Breast epithelium (tissue), 4 donors: ENCODE measurements at regions not wholly inside any gene's neighbourhood (a gene's known extent, or its start where the extent isn't known, plus 50 kb on each side); places are given as distances from the start of the nearest gene placed in this dataset.

Experiments used
- DNase-seq, 2 donors: peaks; one replicate each; pipeline ENCODE4 v3.0.0-alpha.2; 2019; ENCODE audit warnings: low spot score in 2 of 2
- H3K27ac ChIP-seq, 2 donors: fragments of 200-600 bp; sonication (generic) in 1 of 2; one replicate each; pipeline ENCODE4 v1.5.1; 2016 to 2019; ENCODE audit warnings: mild to moderate bottlenecking in 1 of 2
- H3K27me3 ChIP-seq, 2 donors: fragments of 200-600 bp; sonication (generic) in 1 of 2; one replicate each; pipeline versions ENCODE4 v1.5.1 to v1.6.0; 2017 to 2019; ENCODE audit warnings: control low read depth in 1 of 2, mild to moderate bottlenecking in 1 of 2
- H3K36me3 ChIP-seq: fragments of 200-600 bp; one replicate; pipeline ENCODE4 v1.5.1; 2019
- H3K4me1 ChIP-seq, 2 donors: fragments of 200-600 bp; sonication (generic); one replicate each; pipeline ENCODE4 v1.5.1; 2016 to 2019; ENCODE audit warnings: control low read depth in 1 of 2
- H3K4me3 ChIP-seq, 3 donors: fragments of 200-600 bp; sonication (generic); 1 replicate in 2 of 3; 2 replicates in 1 of 3; pipeline ENCODE4 v1.5.1; 2016 to 2019; ENCODE audit warnings: mild to moderate bottlenecking in 3 of 3, moderate library complexity in 2 of 3
- H3K9me3 ChIP-seq, 2 donors: fragments of 200-600 bp; sonication (generic) in 1 of 2; one replicate each; pipeline ENCODE4 v1.5.1; 2016 to 2019; ENCODE audit warnings: control low read depth in 1 of 2
- CTCF ChIP-seq, 3 donors: fragments of 450-650 bp; IDR thresholded peaks; one replicate each; pipeline ENCODE4 v1.5.1; 2016 to 2017; ENCODE audit warnings: antibody characterized with exemption in 3 of 3, mild to moderate bottlenecking in 3 of 3, moderate library complexity in 3 of 3
- POLR2A ChIP-seq: fragments of 450-650 bp; IDR thresholded peaks from one replicate; pipeline ENCODE4 v1.6.1; 2016; ENCODE audit warnings: antibody characterized with exemption, mild to moderate bottlenecking, moderate library complexity
- POLR2AphosphoS5 ChIP-seq, 3 donors: sonication (generic); formaldehyde crosslinking; IDR thresholded peaks; one replicate each; pipeline ENCODE4 v1.6.1; 2017; ENCODE audit warnings: antibody characterized with exemption in 3 of 3
- intact Hi-C: fragments of 100-400 bp; cut with DNase I; formaldehyde crosslinking; loops from one replicate; pipeline ENCODE4 v1.15.1; 2023; ENCODE audit warnings: low total_unique reads

DNA sequence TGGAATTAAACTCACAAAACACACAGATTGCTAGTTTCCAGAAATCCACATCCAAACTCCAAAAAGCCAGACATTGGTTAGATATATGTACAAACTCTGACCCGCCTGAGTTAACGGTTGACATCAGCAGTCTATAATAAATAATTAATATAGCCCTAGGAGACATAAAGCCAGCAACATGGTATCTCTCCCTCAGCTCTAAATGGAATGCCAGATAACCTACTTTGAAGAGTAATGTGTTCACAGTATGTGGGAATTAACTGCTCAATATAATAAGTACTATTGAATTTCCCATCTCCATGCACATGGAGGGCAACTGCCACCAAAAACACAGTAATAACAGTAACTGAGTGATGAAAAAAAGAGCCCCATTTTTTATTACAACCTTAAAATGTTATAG, 383.2 kb downstream of the CD83 start:
- TF ChIP-seq CTCF (IDR thresholded peaks at IDR 0.05) (no peak), POLR2AphosphoS5 (IDR thresholded peaks at IDR 0.05) (no peak), POLR2A (no peak)
- Histone ChIP-seq H3K9me3 (no peaks in the 10 kb centered on the region), H3K27me3 (no peaks in the 10 kb centered on the region), H3K4me3 (no peak overlapping the region), H3K4me1 (no peaks in the 10 kb centered on the region), H3K27ac (no peak overlapping the region), H3K36me3 (no peaks in the 10 kb centered on the region)
- no peak for DNase-seq
- intact Hi-C loops, result no loop called here

DNA sequence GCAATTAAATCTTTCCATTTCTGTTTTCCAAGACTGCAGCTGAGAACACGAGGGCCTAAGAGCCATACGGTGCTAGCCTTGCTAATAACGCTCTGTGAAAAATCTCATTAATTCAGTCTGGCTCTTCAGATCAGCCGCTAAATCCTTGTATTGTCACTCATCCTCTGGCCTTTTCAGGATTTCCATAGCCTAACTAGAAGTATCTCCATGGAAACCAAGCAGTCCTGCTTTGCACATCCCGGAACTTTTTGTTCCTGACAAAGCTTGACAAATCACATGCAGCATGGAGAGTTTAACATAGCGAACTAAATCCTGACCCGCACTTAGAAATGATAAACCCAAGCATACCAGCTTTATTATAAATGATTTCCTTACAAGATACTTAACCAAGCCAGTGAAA, 383.7 kb downstream of the CD83 start:
- DNase-seq, result no peak
- TF ChIP-seq POLR2AphosphoS5 (IDR thresholded peaks at IDR 0.05), result no peak
- no peak for TF ChIP-seq CTCF (IDR thresholded peaks at IDR 0.05)
- TF ChIP-seq POLR2A, result no peak
- Histone ChIP-seq H3K4me3 (no peak overlapping the region), H3K9me3 (no peaks in the 10 kb centered on the region), H3K36me3 (no peaks in the 10 kb centered on the region), H3K4me1 (no peaks in the 10 kb centered on the region), H3K27ac (no peak overlapping the region), H3K27me3 (no peaks in the 10 kb centered on the region)
- intact Hi-C loops, result no loop called here

GRCh38 chr6:14501914-14502313, 384.3 kb downstream of the CD83 start:
- intact Hi-C loops, result no loop called here
- no peaks in the 10 kb centered on the region for H3K9me3 ChIP-seq
- H3K4me3 ChIP-seq, result no peak overlapping the region
- TF ChIP-seq POLR2AphosphoS5 (IDR thresholded peaks at IDR 0.05), result no peak
- no peak for TF ChIP-seq CTCF (IDR thresholded peaks at IDR 0.05)
- no peak for TF ChIP-seq POLR2A
- no peaks in the 10 kb centered on the region for H3K27me3 ChIP-seq
- H3K27ac ChIP-seq, result no peak overlapping the region
- DNase-seq, result no peak
- H3K36me3 ChIP-seq, result no peaks in the 10 kb centered on the region
- H3K4me1 ChIP-seq, result no peaks in the 10 kb centered on the region

DNA sequence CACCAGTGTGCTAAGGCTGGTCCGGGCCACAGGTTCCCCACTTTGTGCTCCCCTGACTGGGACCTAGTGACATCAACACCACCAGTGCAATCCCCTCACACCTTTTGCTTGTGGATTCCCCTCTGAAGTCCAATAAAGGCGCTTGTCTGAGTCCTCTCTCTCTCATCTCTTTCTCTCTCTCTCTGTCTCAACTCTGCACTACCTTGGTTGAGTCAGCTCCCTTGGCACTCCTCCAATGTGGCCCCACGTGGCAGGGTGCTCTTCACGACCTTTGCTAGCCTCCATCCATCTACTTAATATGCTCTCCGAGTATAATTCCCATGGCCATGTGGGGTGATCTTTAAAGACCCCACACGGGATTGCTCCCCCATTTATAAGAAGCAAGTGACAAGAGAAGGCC, 385.0 kb downstream of the CD83 start:
- Histone ChIP-seq H3K27me3 (no peaks in the 10 kb centered on the region), H3K4me1 (no peaks in the 10 kb centered on the region), H3K36me3 (no peaks in the 10 kb centered on the region), H3K9me3 (no peaks in the 10 kb centered on the region), H3K4me3 (no peak overlapping the region), H3K27ac (no peak overlapping the region)
- intact Hi-C loops, result no loop called here
- no peak for DNase-seq
- TF ChIP-seq CTCF (IDR thresholded peaks at IDR 0.05) (no peak), POLR2AphosphoS5 (IDR thresholded peaks at IDR 0.05) (no peak), POLR2A (no peak)

DNA sequence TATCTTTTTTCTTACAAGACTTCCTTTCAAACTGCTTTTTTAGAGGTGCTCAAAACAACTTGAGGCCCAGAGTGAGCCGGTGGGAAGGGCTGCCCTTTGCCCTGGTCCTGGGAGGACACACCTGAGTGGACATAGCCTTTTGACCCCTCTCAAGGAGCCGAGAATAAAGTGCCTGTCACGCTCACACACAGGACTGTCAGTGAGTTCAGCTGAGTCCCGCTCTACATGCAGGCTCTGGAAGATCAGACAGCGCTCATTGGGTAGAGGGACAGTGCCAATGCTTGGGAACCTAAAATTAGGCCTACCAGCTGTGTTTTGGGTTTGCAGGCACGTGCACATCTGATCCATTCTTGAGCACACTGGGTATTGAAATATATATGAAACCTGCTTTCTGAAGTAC, 387.8 kb downstream of the CD83 start:
- H3K9me3 ChIP-seq, result no peaks in the 10 kb centered on the region
- no peak overlapping the region for H3K27ac ChIP-seq
- no peak for TF ChIP-seq POLR2A
- TF ChIP-seq CTCF (IDR thresholded peaks at IDR 0.05), result no peak
- TF ChIP-seq POLR2AphosphoS5 (IDR thresholded peaks at IDR 0.05), result no peak
- intact Hi-C loops, result no loop called here
- no peaks in the 10 kb centered on the region for H3K27me3 ChIP-seq
- no peak for DNase-seq
- no peaks in the 10 kb centered on the region for H3K36me3 ChIP-seq
- no peak overlapping the region for H3K4me3 ChIP-seq
- H3K4me1 ChIP-seq, result no peaks in the 10 kb centered on the region
